ENCODE measurements at regions not wholly inside any gene's neighbourhood (a gene's known extent, or its start where the extent isn't known, plus 50 kb on each side); places are given as distances from the start of the nearest gene placed in this dataset.

GRCh38 chr2:12352889-12353288, 363.8 kb upstream of the TRIB2 start:
- Histone ChIP-seq H3K27me3 (ENCODE audit: control insufficient read depth in 1 of 2, insufficient read depth in 2 of 2, low read length in 2 of 2) (no peaks in the 10 kb centered on the region), H3K36me3 (ENCODE audit: control insufficient read depth in 2 of 2, insufficient read depth in 2 of 2, low read length in 2 of 2) (no peaks in the 10 kb centered on the region), H3K27ac (ENCODE audit: low read length) (no peak overlapping the region), H3K9me3 (ENCODE audit: control insufficient read depth in 2 of 2, low read length in 2 of 2) (peaks cover 0 to 4% of the 10 kb centered on the region in 2 donors), H3K9ac (ENCODE audit: low read length in 2 of 2) (no peak overlapping the region), H3K4me3 (ENCODE audit: low read length in 2 of 2) (no peak overlapping the region), H3K4me1 (ENCODE audit: control insufficient read depth, insufficient read depth, low read length) (no peaks in the 10 kb centered on the region)

GRCh38 chr2:12361506-12361905, 355.2 kb upstream of the TRIB2 start:
- Histone ChIP-seq H3K27ac (ENCODE audit: low read length) (no peak overlapping the region), H3K9me3 (ENCODE audit: control insufficient read depth in 2 of 2, low read length in 2 of 2) (no peaks in the 10 kb centered on the region), H3K4me3 (ENCODE audit: low read length in 2 of 2) (no peak overlapping the region), H3K27me3 (ENCODE audit: control insufficient read depth in 1 of 2, insufficient read depth in 2 of 2, low read length in 2 of 2) (no peaks in the 10 kb centered on the region), H3K4me1 (ENCODE audit: control insufficient read depth, insufficient read depth, low read length) (no peaks in the 10 kb centered on the region), H3K9ac (ENCODE audit: low read length in 2 of 2) (no peak overlapping the region), H3K36me3 (ENCODE audit: control insufficient read depth in 2 of 2, insufficient read depth in 2 of 2, low read length in 2 of 2) (no peaks in the 10 kb centered on the region)

GRCh38 chr2:12363138-12363537, 353.6 kb upstream of the TRIB2 start:
- Histone ChIP-seq H3K27ac (ENCODE audit: low read length) (no peak overlapping the region), H3K27me3 (ENCODE audit: control insufficient read depth in 1 of 2, insufficient read depth in 2 of 2, low read length in 2 of 2) (no peaks in the 10 kb centered on the region), H3K9ac (ENCODE audit: low read length in 2 of 2) (no peak overlapping the region), H3K36me3 (ENCODE audit: control insufficient read depth in 2 of 2, insufficient read depth in 2 of 2, low read length in 2 of 2) (no peaks in the 10 kb centered on the region), H3K4me1 (ENCODE audit: control insufficient read depth, insufficient read depth, low read length) (no peaks in the 10 kb centered on the region), H3K4me3 (ENCODE audit: low read length in 2 of 2) (no peak overlapping the region), H3K9me3 (ENCODE audit: control insufficient read depth in 2 of 2, low read length in 2 of 2) (no peaks in the 10 kb centered on the region)

GRCh38 chr2:12363569-12363968, 353.2 kb upstream of the TRIB2 start:
- Histone ChIP-seq H3K36me3 (ENCODE audit: control insufficient read depth in 2 of 2, insufficient read depth in 2 of 2, low read length in 2 of 2) (no peaks in the 10 kb centered on the region), H3K4me3 (ENCODE audit: low read length in 2 of 2) (no peak overlapping the region), H3K9ac (ENCODE audit: low read length in 2 of 2) (no peak overlapping the region), H3K4me1 (ENCODE audit: control insufficient read depth, insufficient read depth, low read length) (no peaks in the 10 kb centered on the region), H3K27ac (ENCODE audit: low read length) (no peak overlapping the region), H3K27me3 (ENCODE audit: control insufficient read depth in 1 of 2, insufficient read depth in 2 of 2, low read length in 2 of 2) (no peaks in the 10 kb centered on the region), H3K9me3 (ENCODE audit: control insufficient read depth in 2 of 2, low read length in 2 of 2) (no peaks in the 10 kb centered on the region)

- H3K27ac ChIP-seq (ENCODE audit: low read length): no peak overlapping the region
- no peaks in the 10 kb centered on the region for H3K27me3 ChIP-seq (ENCODE audit: control insufficient read depth in 1 of 2, insufficient read depth in 2 of 2, low read length in 2 of 2)
- no peak overlapping the region for H3K4me3 ChIP-seq (ENCODE audit: low read length in 2 of 2)
- H3K36me3 ChIP-seq (ENCODE audit: control insufficient read depth in 2 of 2, insufficient read depth in 2 of 2, low read length in 2 of 2): no peaks in the 10 kb centered on the region
- H3K9ac ChIP-seq (ENCODE audit: low read length in 2 of 2): no peak overlapping the region
- H3K4me1 ChIP-seq (ENCODE audit: control insufficient read depth, insufficient read depth, low read length): no peaks in the 10 kb centered on the region
- no peaks in the 10 kb centered on the region for H3K9me3 ChIP-seq (ENCODE audit: control insufficient read depth in 2 of 2, low read length in 2 of 2)
These were observed 347.2 kb upstream of the TRIB2 start for GRCh38 chr2:12369566-12369965.

GRCh38 chr2:12376025-12376424, 340.7 kb upstream of the TRIB2 start:
- H3K9ac ChIP-seq (ENCODE audit: low read length in 2 of 2): no peak overlapping the region
- H3K4me3 ChIP-seq (ENCODE audit: low read length in 2 of 2): no peak overlapping the region

GRCh38 chr2:12379143-12379542, 337.6 kb upstream of the TRIB2 start:
- no peak overlapping the region for H3K27ac ChIP-seq (ENCODE audit: low read length)
- H3K9ac ChIP-seq (ENCODE audit: low read length in 2 of 2): no peak overlapping the region
- no peaks in the 10 kb centered on the region for H3K36me3 ChIP-seq (ENCODE audit: control insufficient read depth in 2 of 2, insufficient read depth in 2 of 2, low read length in 2 of 2)
- H3K4me3 ChIP-seq (ENCODE audit: low read length in 2 of 2): no peak overlapping the region
- no peaks in the 10 kb centered on the region for H3K4me1 ChIP-seq (ENCODE audit: control insufficient read depth, insufficient read depth, low read length)
- no peaks in the 10 kb centered on the region for H3K9me3 ChIP-seq (ENCODE audit: control insufficient read depth in 2 of 2, low read length in 2 of 2)
- no peaks in the 10 kb centered on the region for H3K27me3 ChIP-seq (ENCODE audit: control insufficient read depth in 1 of 2, insufficient read depth in 2 of 2, low read length in 2 of 2)

More at GRCh38 chr2:12376025-12376424, 340.7 kb upstream of the TRIB2 start:
- Histone ChIP-seq H3K9me3 (ENCODE audit: control insufficient read depth in 2 of 2, low read length in 2 of 2) (no peaks in the 10 kb centered on the region), H3K36me3 (ENCODE audit: control insufficient read depth in 2 of 2, insufficient read depth in 2 of 2, low read length in 2 of 2) (no peaks in the 10 kb centered on the region), H3K27me3 (ENCODE audit: control insufficient read depth in 1 of 2, insufficient read depth in 2 of 2, low read length in 2 of 2) (no peaks in the 10 kb centered on the region), H3K4me1 (ENCODE audit: control insufficient read depth, insufficient read depth, low read length) (no peaks in the 10 kb centered on the region), H3K27ac (ENCODE audit: low read length) (no peak overlapping the region)

GRCh38 chr2:12381543-12382325, 335.0 kb upstream of the TRIB2 start:
- Histone ChIP-seq H3K4me1 (ENCODE audit: control insufficient read depth, insufficient read depth, low read length) (no peaks in the 10 kb centered on the region), H3K9ac (ENCODE audit: low read length in 2 of 2) (no peak overlapping the region), H3K9me3 (ENCODE audit: control insufficient read depth in 2 of 2, low read length in 2 of 2) (no peaks in the 10 kb centered on the region), H3K27ac (ENCODE audit: low read length) (no peak overlapping the region), H3K27me3 (ENCODE audit: control insufficient read depth in 1 of 2, insufficient read depth in 2 of 2, low read length in 2 of 2) (no peaks in the 10 kb centered on the region), H3K4me3 (ENCODE audit: low read length in 2 of 2) (no peak overlapping the region), H3K36me3 (ENCODE audit: control insufficient read depth in 2 of 2, insufficient read depth in 2 of 2, low read length in 2 of 2) (no peaks in the 10 kb centered on the region)

GRCh38 chr2:12382366-12382765, 334.4 kb upstream of the TRIB2 start:
- H3K9ac ChIP-seq (ENCODE audit: low read length in 2 of 2): no peak overlapping the region
- H3K9me3 ChIP-seq (ENCODE audit: control insufficient read depth in 2 of 2, low read length in 2 of 2): no peaks in the 10 kb centered on the region
- no peaks in the 10 kb centered on the region for H3K27me3 ChIP-seq (ENCODE audit: control insufficient read depth in 1 of 2, insufficient read depth in 2 of 2, low read length in 2 of 2)
- H3K4me3 ChIP-seq (ENCODE audit: low read length in 2 of 2): no peak overlapping the region
- no peaks in the 10 kb centered on the region for H3K36me3 ChIP-seq (ENCODE audit: control insufficient read depth in 2 of 2, insufficient read depth in 2 of 2, low read length in 2 of 2)
- H3K27ac ChIP-seq (ENCODE audit: low read length): no peak overlapping the region
- H3K4me1 ChIP-seq (ENCODE audit: control insufficient read depth, insufficient read depth, low read length): no peaks in the 10 kb centered on the region

GRCh38 chr2:12389344-12390045, 327.2 kb upstream of the TRIB2 start:
- Histone ChIP-seq H3K36me3 (ENCODE audit: control insufficient read depth in 2 of 2, insufficient read depth in 2 of 2, low read length in 2 of 2) (no peaks in the 10 kb centered on the region), H3K9ac (ENCODE audit: low read length in 2 of 2) (no peak overlapping the region), H3K4me3 (ENCODE audit: low read length in 2 of 2) (no peak overlapping the region), H3K27ac (ENCODE audit: low read length) (no peak overlapping the region), H3K9me3 (ENCODE audit: control insufficient read depth in 2 of 2, low read length in 2 of 2) (no peaks in the 10 kb centered on the region), H3K27me3 (ENCODE audit: control insufficient read depth in 1 of 2, insufficient read depth in 2 of 2, low read length in 2 of 2) (no peaks in the 10 kb centered on the region), H3K4me1 (ENCODE audit: control insufficient read depth, insufficient read depth, low read length) (no peaks in the 10 kb centered on the region)

- Histone ChIP-seq H3K9ac (ENCODE audit: low read length in 2 of 2) (no peak overlapping the region), H3K36me3 (ENCODE audit: control insufficient read depth in 2 of 2, insufficient read depth in 2 of 2, low read length in 2 of 2) (no peaks in the 10 kb centered on the region), H3K4me3 (ENCODE audit: low read length in 2 of 2) (no peak overlapping the region), H3K27me3 (ENCODE audit: control insufficient read depth in 1 of 2, insufficient read depth in 2 of 2, low read length in 2 of 2) (no peaks in the 10 kb centered on the region), H3K27ac (ENCODE audit: low read length) (no peak overlapping the region), H3K4me1 (ENCODE audit: control insufficient read depth, insufficient read depth, low read length) (no peaks in the 10 kb centered on the region), H3K9me3 (ENCODE audit: control insufficient read depth in 2 of 2, low read length in 2 of 2) (no peaks in the 10 kb centered on the region)
These were observed 325.6 kb upstream of the TRIB2 start for GRCh38 chr2:12391116-12391515.

Measured in stomach smooth muscle (tissue), 2 donors.